Loucy (cell line): ENCODE measurements at regions not wholly inside any gene's neighbourhood (a gene's known extent, or its start where the extent isn't known, plus 50 kb on each side); places are given as distances from the start of the nearest gene placed in this dataset.

Experiments used
- H2AFZ ChIP-seq: fragments of 200-600 bp; sonication (generic); 2 replicates; pipeline ENCODE4 v1.6.0; 2016; ENCODE audit warnings: antibody characterized with exemption, mild to moderate bottlenecking, low read length, moderate library complexity
- H3F3A ChIP-seq: fragments of 200-600 bp; 2 replicates; pipeline ENCODE4 v1.6.0; 2016; ENCODE audit warnings: antibody characterized with exemption, low read depth, mild to moderate bottlenecking
- H3K27me3 ChIP-seq: fragments of 200-600 bp; sonication (generic); 2 replicates; pipeline ENCODE4 v1.6.1; 2014; ENCODE audit warnings: low read length, mild to moderate bottlenecking; ENCODE audit not compliant: insufficient read depth, poor library complexity, severe bottlenecking
- H3K36me3 ChIP-seq: fragments of 200-600 bp; sonication (generic); 2 replicates; pipeline ENCODE4 v1.6.1; 2016; ENCODE audit warnings: low read length; ENCODE audit not compliant: insufficient read depth
- H3K4me1 ChIP-seq: fragments of 200-600 bp; sonication (generic); 2 replicates; pipeline ENCODE4 v1.5.1; 2014; ENCODE audit warnings: low read length, mild to moderate bottlenecking; ENCODE audit not compliant: insufficient read depth, poor library complexity, severe bottlenecking
- H3K4me2 ChIP-seq: fragments of 200-600 bp; sonication (generic); 2 replicates; pipeline ENCODE4 v1.6.0; 2014; ENCODE audit warnings: antibody characterized with exemption, low read length, low read depth, mild to moderate bottlenecking; ENCODE audit not compliant: poor library complexity, severe bottlenecking
- H3K4me3 ChIP-seq: fragments of 200-600 bp; sonication (generic); 2 replicates; pipeline ENCODE4 v1.5.1; 2014; ENCODE audit warnings: low read length, mild to moderate bottlenecking, mixed read lengths; ENCODE audit not compliant: poor library complexity, severe bottlenecking
- H3K79me2 ChIP-seq: fragments of 200-600 bp; sonication (generic); 2 replicates; pipeline ENCODE4 v1.6.1; 2014; ENCODE audit warnings: low read length; ENCODE audit not compliant: insufficient read depth
- H3K9ac ChIP-seq: fragments of 200-600 bp; sonication (generic); 2 replicates; pipeline ENCODE4 v1.6.0; 2014; ENCODE audit warnings: mild to moderate bottlenecking, low read depth, low read length, moderate library complexity; ENCODE audit not compliant: poor library complexity, severe bottlenecking
- H3K9me2 ChIP-seq: fragments of 200-600 bp; sonication (generic); replicated peaks from 2 replicates; pipeline ENCODE4 v1.6.1; 2016; ENCODE audit warnings: low read depth, low read length, mixed read lengths
- H3K9me3 ChIP-seq: fragments of 200-600 bp; sonication (generic); 2 replicates; pipeline ENCODE4 v1.6.1; 2014; ENCODE audit warnings: mild to moderate bottlenecking, antibody characterized with exemption, low read length, low read depth; ENCODE audit not compliant: insufficient read depth
- H4K20me1 ChIP-seq: fragments of 200-600 bp; sonication (generic); 2 replicates; pipeline ENCODE4 v1.6.0; 2014; ENCODE audit warnings: antibody characterized with exemption, low read length, mild to moderate bottlenecking; ENCODE audit not compliant: insufficient read depth, poor library complexity, severe bottlenecking
- CTCF ChIP-seq: fragments of 200-600 bp; sonication (generic); conservative IDR thresholded peaks from 2 replicates; pipeline ENCODE4 v1.5.1; 2014; ENCODE audit warnings: mild to moderate bottlenecking, antibody characterized with exemption, low read length
- EZH2phosphoT487 ChIP-seq: fragments of 200-600 bp; IDR thresholded peaks from 2 replicates; pipeline ENCODE4 v1.6.1; 2018; ENCODE audit warnings: antibody characterized with exemption, mild to moderate bottlenecking, moderate library complexity, borderline replicate concordance

GRCh38 chr1:221435504-221435904 is 306.4 kb downstream of the DUSP10 start:
- no peaks in the 10 kb centered on the region for H3K36me3 ChIP-seq
- H3K4me3 ChIP-seq: no peak overlapping the region
- H4K20me1 ChIP-seq: no peaks in the 10 kb centered on the region
- no peaks in the 10 kb centered on the region for H3K27me3 ChIP-seq
- no peaks in the 10 kb centered on the region for H3K9me2 ChIP-seq
- TF ChIP-seq EZH2phosphoT487 (no peak), CTCF (peak; percentile 99)
- no peaks in the 10 kb centered on the region for H3K9me3 ChIP-seq
- no peak overlapping the region for H3K9ac ChIP-seq
- H3K4me1 ChIP-seq: no peaks in the 10 kb centered on the region
- no peaks in the 10 kb centered on the region for H3K79me2 ChIP-seq
- H2AFZ ChIP-seq: peak overlapping the region; percentile 30; the same call in 1 of the 2 replicates
- H3F3A ChIP-seq: no peaks in the 10 kb centered on the region
- H3K4me2 ChIP-seq: peak overlapping the region; percentile 25

- TF ChIP-seq EZH2phosphoT487 (no peak), CTCF (no peak)
- H3K9me2 ChIP-seq: no peaks in the 10 kb centered on the region
- no peak overlapping the region for H3K4me2 ChIP-seq
- H4K20me1 ChIP-seq: no peaks in the 10 kb centered on the region
- H3K27me3 ChIP-seq: no peaks in the 10 kb centered on the region
- no peaks in the 10 kb centered on the region for H3F3A ChIP-seq
- no peak overlapping the region for H2AFZ ChIP-seq
- no peak overlapping the region for H3K4me3 ChIP-seq
- no peaks in the 10 kb centered on the region for H3K9me3 ChIP-seq
- H3K79me2 ChIP-seq: no peaks in the 10 kb centered on the region
- H3K4me1 ChIP-seq: no peaks in the 10 kb centered on the region
- no peaks in the 10 kb centered on the region for H3K36me3 ChIP-seq
- H3K9ac ChIP-seq: no peak overlapping the region
These were observed 304.7 kb downstream of the DUSP10 start for GRCh38 chr1:221437171-221437570.

GRCh38 chr1:221437926-221438325 is 304.0 kb downstream of the DUSP10 start:
- no peaks in the 10 kb centered on the region for H3K9me2 ChIP-seq
- no peak for TF ChIP-seq EZH2phosphoT487
- TF ChIP-seq CTCF: no peak
- no peak overlapping the region for H3K4me2 ChIP-seq
- no peaks in the 10 kb centered on the region for H3K27me3 ChIP-seq
- H3K4me3 ChIP-seq: no peak overlapping the region
- H3K36me3 ChIP-seq: no peaks in the 10 kb centered on the region
- H4K20me1 ChIP-seq: no peaks in the 10 kb centered on the region
- H3F3A ChIP-seq: no peaks in the 10 kb centered on the region
- H3K9me3 ChIP-seq: no peaks in the 10 kb centered on the region
- H3K9ac ChIP-seq: no peak overlapping the region
- no peaks in the 10 kb centered on the region for H3K4me1 ChIP-seq
- no peak overlapping the region for H2AFZ ChIP-seq
- no peaks in the 10 kb centered on the region for H3K79me2 ChIP-seq
